IMR-90 (cell line): ENCODE measurements at regions not wholly inside any gene's neighbourhood (a gene's known extent, or its start where the extent isn't known, plus 50 kb on each side); places are given as distances from the start of the nearest gene placed in this dataset.

Source experiments
- ATAC-seq: fragments of 200-7000 bp; cut with Tn5 transposase; 2 replicates; pipeline ENCODE4 v1.9.1; 2020; ENCODE audit warnings: low read depth, mild to moderate bottlenecking, moderate library complexity
- BruUV-seq: library from RNA; stranded (reverse); fragments of 400-500 nt; replicated peaks from 2 replicates; lab custom pipeline; 2021; lab: Mats Ljungman, UMichigan
- CTCF ChIA-PET: fragments of 300-600 bp; formaldehyde crosslinking; extraction: SDS; loops from one replicate; lab custom pipeline; 2021; ENCODE audit warnings: antibody characterized with exemption; lab: Yijun Ruan, JAX
- POLR2A ChIA-PET: fragments of 300-600 bp; sonication (Branson Sonifier 250); formaldehyde crosslinking; loops from one replicate; lab custom pipeline; 2022; ENCODE audit warnings: antibody characterized with exemption; ENCODE audit not compliant: unreplicated experiment; lab: Charles Lee
- DNase-seq: peaks from one replicate; pipeline ENCODE4 v3.0.0; 2013
- H2AFZ ChIP-seq: replicated peaks from 2 replicates; pipeline ENCODE3; 2013; ENCODE audit warnings: low read length, mild to moderate bottlenecking; ENCODE audit not compliant: poor library complexity
- H2AK5ac ChIP-seq: 2 replicates; pipeline ENCODE4 v1.6.1; 2013; ENCODE audit warnings: low read depth, low read length, inconsistent platforms
- H2AK9ac ChIP-seq: replicated peaks from 2 replicates; pipeline ENCODE3; 2013; ENCODE audit warnings: mild to moderate bottlenecking, low read depth, low read length, moderate library complexity; ENCODE audit not compliant: poor library complexity
- H2BK120ac ChIP-seq: 2 replicates; pipeline ENCODE4 v1.6.1; 2013; ENCODE audit warnings: low read depth, low read length, inconsistent platforms
- H2BK15ac ChIP-seq: 3 replicates; pipeline ENCODE4 v1.6.1; 2013; ENCODE audit warnings: low read depth, low read length, inconsistent platforms
- H2BK20ac ChIP-seq: 2 replicates; pipeline ENCODE4 v1.6.1; 2013; ENCODE audit warnings: low read depth, mild to moderate bottlenecking, inconsistent platforms, low read length, moderate library complexity
- H2BK5ac ChIP-seq: 2 replicates; pipeline ENCODE4 v1.6.1; 2013; ENCODE audit warnings: mild to moderate bottlenecking, low read depth, low read length, inconsistent platforms; ENCODE audit not compliant: poor library complexity, severe bottlenecking
- H3K14ac ChIP-seq: replicated peaks from 2 replicates; pipeline ENCODE4 v1.6.1; 2013; ENCODE audit warnings: low read depth, low read length, inconsistent platforms
- H3K18ac ChIP-seq: 2 replicates; pipeline ENCODE4 v1.6.1; 2013; ENCODE audit warnings: low read depth, low read length, control low read depth
- H3K23ac ChIP-seq: 2 replicates; pipeline ENCODE4 v1.6.1; 2013; ENCODE audit warnings: low read depth, low read length, inconsistent platforms
- H3K27ac ChIP-seq: 2 replicates; pipeline ENCODE4 v1.5.1; 2013; ENCODE audit warnings: mild to moderate bottlenecking, control low read depth, low read length; ENCODE audit not compliant: insufficient read depth
- H3K27me3 ChIP-seq: 2 replicates; pipeline ENCODE4 v1.6.1; 2013; ENCODE audit warnings: low read length; ENCODE audit not compliant: control insufficient read depth, insufficient read depth
- H3K36me3 ChIP-seq: 2 replicates; pipeline ENCODE4 v1.6.1; 2013; ENCODE audit warnings: low read length, mixed read lengths; ENCODE audit not compliant: control insufficient read depth, insufficient read depth
- H3K4ac ChIP-seq: 2 replicates; pipeline ENCODE4 v1.6.1; 2013; ENCODE audit warnings: low read depth, low read length, inconsistent platforms
- H3K4me1 ChIP-seq: 2 replicates; pipeline ENCODE4 v1.6.1; 2013; ENCODE audit warnings: low read length, mixed read lengths; ENCODE audit not compliant: control insufficient read depth, insufficient read depth
- H3K4me2 ChIP-seq: 2 replicates; pipeline ENCODE4 v1.6.1; 2013; ENCODE audit warnings: low read depth, mild to moderate bottlenecking, control low read depth, low read length, moderate library complexity
- H3K4me3 ChIP-seq: 2 replicates; pipeline ENCODE4 v1.5.1; 2013; ENCODE audit warnings: low read depth, mild to moderate bottlenecking, control low read depth, low read length, moderate library complexity; ENCODE audit not compliant: insufficient read depth
- H3K56ac ChIP-seq: 2 replicates; pipeline ENCODE4 v1.6.1; 2013; ENCODE audit warnings: low read length, inconsistent platforms; ENCODE audit not compliant: insufficient read depth; ENCODE audit errors: extremely low read depth
- H3K79me1 ChIP-seq, 2 experiments: 2 replicates each; pipeline ENCODE4 v1.6.1; 2013; ENCODE audit warnings: low read length in 2 of 2, inconsistent platforms in 1 of 2, low read depth in 1 of 2
- H3K9ac ChIP-seq: 2 replicates; pipeline ENCODE4 v1.6.1; 2013; ENCODE audit warnings: low read depth, low read length, control low read depth
- H3K9me1 ChIP-seq: 2 replicates; pipeline ENCODE4 v1.6.1; 2013; ENCODE audit warnings: low read length, inconsistent platforms; ENCODE audit not compliant: insufficient read depth
- H3K9me3 ChIP-seq: 2 replicates; pipeline ENCODE4 v1.6.1; 2013; ENCODE audit warnings: low read length; ENCODE audit not compliant: control insufficient read depth, insufficient read depth
- H4K20me1 ChIP-seq: 2 replicates; pipeline ENCODE4 v1.6.1; 2013; ENCODE audit warnings: low read length, inconsistent platforms; ENCODE audit not compliant: insufficient read depth
- H4K5ac ChIP-seq: 2 replicates; pipeline ENCODE4 v1.6.1; 2013; ENCODE audit warnings: mild to moderate bottlenecking, low read depth, low read length, control low read depth
- H4K8ac ChIP-seq, 2 experiments: 2 replicates each; pipeline ENCODE4 v1.6.1; 2013; ENCODE audit warnings: low read depth in 2 of 2, low read length in 2 of 2, control low read depth in 1 of 2, inconsistent platforms in 1 of 2
- H4K91ac ChIP-seq: 2 replicates; pipeline ENCODE4 v1.6.1; 2013; ENCODE audit warnings: low read depth, low read length, inconsistent platforms; ENCODE audit not compliant: insufficient read depth
- BHLHE40 ChIP-seq: fragments of 150-350 bp; IDR thresholded peaks from 2 replicates; pipeline ENCODE4 v1.6.1; 2016; ENCODE audit warnings: mild to moderate bottlenecking, low read depth, low read length
- CEBPB ChIP-seq: IDR thresholded peaks from 2 replicates; pipeline ENCODE4 v1.6.1; 2012; ENCODE audit warnings: low read depth, low read length, improper control_type of control experiment
- CHD1 ChIP-seq: IDR thresholded peaks from 2 replicates; pipeline ENCODE4 v1.6.1; 2012; ENCODE audit warnings: low read depth, low read length, improper control_type of control experiment
- ELK1 ChIP-seq: fragments of 150-350 bp; IDR thresholded peaks from 2 replicates; pipeline ENCODE4 v1.6.1; 2016; ENCODE audit warnings: low read depth, mild to moderate bottlenecking, low read length, moderate library complexity, borderline replicate concordance
- MAFK ChIP-seq: IDR thresholded peaks from 2 replicates; pipeline ENCODE4 v1.6.1; 2012; ENCODE audit warnings: low read depth, low read length, improper control_type of control experiment
- MAZ ChIP-seq: IDR thresholded peaks from 2 replicates; pipeline ENCODE4 v1.6.1; 2012; ENCODE audit warnings: low read depth, mild to moderate bottlenecking, low read length, improper control_type of control experiment, moderate library complexity, borderline replicate concordance
- MXI1 ChIP-seq: IDR thresholded peaks from 2 replicates; pipeline ENCODE4 v1.6.1; 2012; ENCODE audit warnings: low read depth, mild to moderate bottlenecking, low read length, moderate library complexity, borderline replicate concordance
- NFE2L2 ChIP-seq: fragments of 150-350 bp; IDR thresholded peaks from 2 replicates; pipeline ENCODE4 v1.6.1; 2016; ENCODE audit warnings: low read depth, mild to moderate bottlenecking, low read length
- POLR2A ChIP-seq: IDR thresholded peaks from 2 replicates; pipeline ENCODE4 v1.6.1; 2012; ENCODE audit warnings: mild to moderate bottlenecking, low read depth, low read length
- RAD21 ChIP-seq: IDR thresholded peaks from 2 replicates; pipeline ENCODE4 v1.6.1; 2012; ENCODE audit warnings: low read length, improper control_type of control experiment
- RCOR1 ChIP-seq: IDR thresholded peaks from 2 replicates; pipeline ENCODE4 v1.6.1; 2012; ENCODE audit warnings: mild to moderate bottlenecking, low read length, improper control_type of control experiment; ENCODE audit not compliant: insufficient replicate concordance
- RFX5 ChIP-seq: IDR thresholded peaks from 2 replicates; pipeline ENCODE4 v1.8.0; 2012; ENCODE audit warnings: low read depth, mild to moderate bottlenecking, low read length, moderate library complexity
- SMC3 ChIP-seq: fragments of 150-350 bp; IDR thresholded peaks from 2 replicates; pipeline ENCODE4 v1.6.1; 2016; ENCODE audit warnings: low read depth, mild to moderate bottlenecking, antibody characterized with exemption, low read length, moderate library complexity
- USF2 ChIP-seq: fragments of 150-350 bp; IDR thresholded peaks from 2 replicates; pipeline ENCODE4 v1.6.1; 2017; ENCODE audit warnings: mild to moderate bottlenecking, antibody characterized with exemption, low read length, low read depth
- dilution Hi-C: fragments of 300-500 bp; cut with HindIII; formaldehyde crosslinking; loops from one replicate; pipeline ENCODE4 v1.14.3; 2018; ENCODE audit warnings: low sequenced_read_pairs; ENCODE audit not compliant: unreplicated experiment
- in situ Hi-C: fragments of 300-500 bp; cut with MboI; formaldehyde crosslinking; loops from 3 replicates; pipeline ENCODE4 v1.14.3; 2019; ENCODE audit warnings: low sequenced_read_pairs, inconsistent platforms, mixed read lengths
- intact Hi-C: fragments of 100-400 bp; cut with micrococcal nuclease; formaldehyde crosslinking; loops from 2 replicates; pipeline ENCODE4 v1.10.0; 2022
- TF ChIP-seq, protein P1 (sequence below): conservative IDR thresholded peaks from 2 replicates; pipeline ENCODE4 v1.5.1; 2012; ENCODE audit warnings: mild to moderate bottlenecking, low read depth, low read length, improper control_type of control experiment

GRCh38 chr5:124511791-124512190 lies 234.6 kb downstream of the ZNF608 start:
- no peak overlapping the region for H3K56ac ChIP-seq
- H4K5ac ChIP-seq: no peak overlapping the region
- H3K14ac ChIP-seq: no peak overlapping the region
- H2BK15ac ChIP-seq: no peak overlapping the region
- no peak overlapping the region for H3K4ac ChIP-seq
- no peaks in the 10 kb centered on the region for H4K20me1 ChIP-seq
- H3K27ac ChIP-seq: no peak overlapping the region
- H3K9me1 ChIP-seq: no peaks in the 10 kb centered on the region
- no peaks in the 10 kb centered on the region for H3K9me3 ChIP-seq
- H2AFZ ChIP-seq: no peak overlapping the region
- TF ChIP-seq CEBPB: no peak
- TF ChIP-seq CHD1: no peak
- no peak for TF ChIP-seq SMC3
- no peak for TF ChIP-seq POLR2A
- no peak for TF ChIP-seq MAZ
- no peak for TF ChIP-seq MAFK
- no peak for TF ChIP-seq USF2
- TF ChIP-seq MXI1: no peak
- TF ChIP-seq ELK1: no peak
- TF ChIP-seq RCOR1: no peak
- no peak for TF ChIP-seq RAD21
- TF ChIP-seq, protein P1, sequence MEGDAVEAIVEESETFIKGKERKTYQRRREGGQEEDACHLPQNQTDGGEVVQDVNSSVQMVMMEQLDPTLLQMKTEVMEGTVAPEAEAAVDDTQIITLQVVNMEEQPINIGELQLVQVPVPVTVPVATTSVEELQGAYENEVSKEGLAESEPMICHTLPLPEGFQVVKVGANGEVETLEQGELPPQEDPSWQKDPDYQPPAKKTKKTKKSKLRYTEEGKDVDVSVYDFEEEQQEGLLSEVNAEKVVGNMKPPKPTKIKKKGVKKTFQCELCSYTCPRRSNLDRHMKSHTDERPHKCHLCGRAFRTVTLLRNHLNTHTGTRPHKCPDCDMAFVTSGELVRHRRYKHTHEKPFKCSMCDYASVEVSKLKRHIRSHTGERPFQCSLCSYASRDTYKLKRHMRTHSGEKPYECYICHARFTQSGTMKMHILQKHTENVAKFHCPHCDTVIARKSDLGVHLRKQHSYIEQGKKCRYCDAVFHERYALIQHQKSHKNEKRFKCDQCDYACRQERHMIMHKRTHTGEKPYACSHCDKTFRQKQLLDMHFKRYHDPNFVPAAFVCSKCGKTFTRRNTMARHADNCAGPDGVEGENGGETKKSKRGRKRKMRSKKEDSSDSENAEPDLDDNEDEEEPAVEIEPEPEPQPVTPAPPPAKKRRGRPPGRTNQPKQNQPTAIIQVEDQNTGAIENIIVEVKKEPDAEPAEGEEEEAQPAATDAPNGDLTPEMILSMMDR: no peak
- TF ChIP-seq NFE2L2: no peak
- TF ChIP-seq BHLHE40: no peak
- TF ChIP-seq RFX5: no peak
- CTCF ChIA-PET: no interaction called here
- no peak overlapping the region for H3K23ac ChIP-seq
- H4K91ac ChIP-seq: no peak overlapping the region
- no peak overlapping the region for H2BK5ac ChIP-seq
- H3K4me3 ChIP-seq: no peak overlapping the region
- H3K79me1 ChIP-seq: no peaks in the 10 kb centered on the region
- no peak overlapping the region for H2AK5ac ChIP-seq
- DNase-seq (peak; percentile 59), ATAC-seq (peak; percentile 66)
- H4K8ac ChIP-seq: no peak overlapping the region
- H3K27me3 ChIP-seq: no peaks in the 10 kb centered on the region
- dilution Hi-C loops: no loop called here
- peaks cover 4% of the 10 kb centered on the region for H3K4me1 ChIP-seq
- no peak overlapping the region for H3K18ac ChIP-seq
- no peak overlapping the region for H2BK120ac ChIP-seq
- BruUV-seq: no TSS peak
- intact Hi-C loops: loop anchor here (10.0 kb wide), 1 partner anchor 233 kb away; the partner anchor contains the start of gene ZNF608
- in situ Hi-C loops: no loop called here
- H3K36me3 ChIP-seq: no peaks in the 10 kb centered on the region
- H2BK20ac ChIP-seq: no peak overlapping the region
- no peak overlapping the region for H3K4me2 ChIP-seq
- no peak overlapping the region for H3K9ac ChIP-seq
- POLR2A ChIA-PET: no interaction called here
- no peak overlapping the region for H2AK9ac ChIP-seq
